Activated T-helper 17 cell treated with anti-CD3 and anti-CD28 coated beads, Interleukin-2, amount 50 U/mL, for 72 hours (primary cell): ENCODE measurements at regions not wholly inside any gene's neighbourhood (a gene's known extent, or its start where the extent isn't known, plus 50 kb on each side); places are given as distances from the start of the nearest gene placed in this dataset.
"Not testable (repeated sequence)": the region's sequence is repeated elsewhere in the genome, so short reads cannot be mapped to it uniquely, and the experiment has no call there.

Source experiments
- ATAC-seq: fragments of 150-1000 bp; cut with Tn5 transposase; replicated peaks from 2 replicates; pipeline ENCODE4 v1.10.0; 2021; ENCODE audit warnings: mild to moderate bottlenecking, moderate library complexity
- H3K27ac Mint-ChIP-seq: one replicate; pipeline ENCODE4 v1.8.0; 2022; ENCODE audit warnings: mixed read lengths
- H3K27me3 Mint-ChIP-seq: one replicate; pipeline ENCODE4 v1.8.0; 2022; ENCODE audit warnings: mixed read lengths
- H3K36me3 Mint-ChIP-seq: one replicate; pipeline ENCODE4 v1.8.0; 2022; ENCODE audit warnings: low read depth, mild to moderate bottlenecking, mixed read lengths
- H3K4me1 Mint-ChIP-seq: one replicate; pipeline ENCODE4 v1.8.0; 2022; ENCODE audit warnings: mixed read lengths
- H3K4me3 Mint-ChIP-seq: one replicate; pipeline ENCODE4 v1.8.0; 2022; ENCODE audit warnings: mild to moderate bottlenecking, mixed read lengths
- H3K9me3 Mint-ChIP-seq: one replicate; pipeline ENCODE4 v1.8.0; 2022; ENCODE audit warnings: mixed read lengths

GRCh38 chr3:182344026-182344425 is 449.3 kb upstream of the ATP11B start:
- ATAC-seq, H3K4me1 Mint-ChIP-seq, H3K4me3 Mint-ChIP-seq, H3K27ac Mint-ChIP-seq, H3K27me3 Mint-ChIP-seq, H3K9me3 Mint-ChIP-seq, H3K36me3 Mint-ChIP-seq: not testable (repeated sequence)

GRCh38 chr3:182349051-182349450 is 444.3 kb upstream of the ATP11B start:
- Mint-ChIP-seq H3K36me3 (no peaks in the 10 kb centered on the region), H3K27me3 (no peaks in the 10 kb centered on the region), H3K27ac (no peak overlapping the region), H3K4me3 (no peak overlapping the region), H3K9me3 (no peaks in the 10 kb centered on the region), H3K4me1 (no peaks in the 10 kb centered on the region)
- ATAC-seq: no peak

GRCh38 chr3:182349951-182350517 is 443.3 kb upstream of the ATP11B start:
- Mint-ChIP-seq H3K9me3 (no peaks in the 10 kb centered on the region), H3K27me3 (no peaks in the 10 kb centered on the region), H3K27ac (no peak overlapping the region), H3K4me3 (no peak overlapping the region), H3K4me1 (no peaks in the 10 kb centered on the region), H3K36me3 (no peaks in the 10 kb centered on the region)
- no peak for ATAC-seq

GRCh38 chr3:182357928-182358327 is 435.4 kb upstream of the ATP11B start:
- H3K4me3 Mint-ChIP-seq: no peak overlapping the region
- no peak overlapping the region for H3K27ac Mint-ChIP-seq
- no peaks in the 10 kb centered on the region for H3K27me3 Mint-ChIP-seq
- no peaks in the 10 kb centered on the region for H3K36me3 Mint-ChIP-seq
- no peaks in the 10 kb centered on the region for H3K4me1 Mint-ChIP-seq
- peaks cover 3% of the 10 kb centered on the region for H3K9me3 Mint-ChIP-seq
- ATAC-seq: no peak

GRCh38 chr3:182364323-182364722 is 429.0 kb upstream of the ATP11B start:
- no peak for ATAC-seq
- H3K4me1 Mint-ChIP-seq: no peaks in the 10 kb centered on the region
- H3K27me3 Mint-ChIP-seq: no peaks in the 10 kb centered on the region
- H3K27ac Mint-ChIP-seq: no peak overlapping the region
- no peak overlapping the region for H3K4me3 Mint-ChIP-seq
- H3K36me3 Mint-ChIP-seq: no peaks in the 10 kb centered on the region
- peaks cover 4% of the 10 kb centered on the region for H3K9me3 Mint-ChIP-seq

- peaks cover 4% of the 10 kb centered on the region for H3K9me3 Mint-ChIP-seq
Measured at GRCh38 chr3:182364723-182365650, 428.3 kb upstream of the ATP11B start.

GRCh38 chr3:182366746-182367145 is 426.6 kb upstream of the ATP11B start:
- Mint-ChIP-seq H3K27me3 (no peaks in the 10 kb centered on the region), H3K4me1 (no peaks in the 10 kb centered on the region), H3K4me3 (no peak overlapping the region), H3K9me3 (peaks cover 4% of the 10 kb centered on the region), H3K27ac (no peak overlapping the region), H3K36me3 (no peaks in the 10 kb centered on the region)
- no peak for ATAC-seq

More at GRCh38 chr3:182364723-182365650, 428.3 kb upstream of the ATP11B start:
- no peaks in the 10 kb centered on the region for H3K36me3 Mint-ChIP-seq
- no peak overlapping the region for H3K4me3 Mint-ChIP-seq
- no peaks in the 10 kb centered on the region for H3K27me3 Mint-ChIP-seq
- ATAC-seq: no peak
- H3K4me1 Mint-ChIP-seq: no peaks in the 10 kb centered on the region
- H3K27ac Mint-ChIP-seq: no peak overlapping the region

GRCh38 chr3:182369861-182370260 is 423.4 kb upstream of the ATP11B start:
- ATAC-seq: no peak
- Mint-ChIP-seq H3K36me3 (no peaks in the 10 kb centered on the region), H3K4me1 (no peaks in the 10 kb centered on the region), H3K27me3 (no peaks in the 10 kb centered on the region), H3K27ac (no peak overlapping the region), H3K4me3 (no peak overlapping the region), H3K9me3 (no peaks in the 10 kb centered on the region)

- ATAC-seq: no peak
- Mint-ChIP-seq H3K9me3 (no peaks in the 10 kb centered on the region), H3K4me3 (no peak overlapping the region), H3K27ac (no peak overlapping the region), H3K4me1 (no peaks in the 10 kb centered on the region), H3K36me3 (no peaks in the 10 kb centered on the region), H3K27me3 (no peaks in the 10 kb centered on the region)
Measured at GRCh38 chr3:182370949-182371348, 422.4 kb upstream of the ATP11B start.

- Mint-ChIP-seq H3K4me1 (no peaks in the 10 kb centered on the region), H3K9me3 (no peaks in the 10 kb centered on the region), H3K27me3 (no peaks in the 10 kb centered on the region), H3K36me3 (no peaks in the 10 kb centered on the region), H3K27ac (no peak overlapping the region), H3K4me3 (no peak overlapping the region)
- ATAC-seq: no peak
Measured at GRCh38 chr3:182375916-182376315, 417.4 kb upstream of the ATP11B start.

- no peak for ATAC-seq
- H3K27ac Mint-ChIP-seq: no peak overlapping the region
- no peak overlapping the region for H3K4me3 Mint-ChIP-seq
- no peaks in the 10 kb centered on the region for H3K9me3 Mint-ChIP-seq
- H3K36me3 Mint-ChIP-seq: no peaks in the 10 kb centered on the region
- no peaks in the 10 kb centered on the region for H3K4me1 Mint-ChIP-seq
- H3K27me3 Mint-ChIP-seq: no peaks in the 10 kb centered on the region
Measured at GRCh38 chr3:182382112-182382857, 411.0 kb upstream of the ATP11B start.

GRCh38 chr3:182384221-182384620 is 409.1 kb upstream of the ATP11B start:
- H3K4me1 Mint-ChIP-seq: no peaks in the 10 kb centered on the region
- no peaks in the 10 kb centered on the region for H3K9me3 Mint-ChIP-seq
- H3K27me3 Mint-ChIP-seq: no peaks in the 10 kb centered on the region
- no peaks in the 10 kb centered on the region for H3K36me3 Mint-ChIP-seq
- no peak for ATAC-seq
- no peak overlapping the region for H3K4me3 Mint-ChIP-seq
- no peak overlapping the region for H3K27ac Mint-ChIP-seq

GRCh38 chr3:182385356-182385755 is 407.9 kb upstream of the ATP11B start:
- H3K27me3 Mint-ChIP-seq: peaks cover 2% of the 10 kb centered on the region
- H3K27ac Mint-ChIP-seq: no peak overlapping the region
- no peaks in the 10 kb centered on the region for H3K4me1 Mint-ChIP-seq
- H3K4me3 Mint-ChIP-seq: no peak overlapping the region
- H3K9me3 Mint-ChIP-seq: no peaks in the 10 kb centered on the region
- no peak for ATAC-seq
- H3K36me3 Mint-ChIP-seq: no peaks in the 10 kb centered on the region

- Mint-ChIP-seq H3K4me3 (no peak overlapping the region), H3K36me3 (no peaks in the 10 kb centered on the region), H3K27me3 (peaks cover 6% of the 10 kb centered on the region), H3K9me3 (no peaks in the 10 kb centered on the region), H3K4me1 (no peaks in the 10 kb centered on the region), H3K27ac (no peak overlapping the region)
- ATAC-seq: no peak
Measured at GRCh38 chr3:182388506-182388905, 404.8 kb upstream of the ATP11B start.
